SU-DHL-6 (cell line): ENCODE measurements at regions not wholly inside any gene's neighbourhood (a gene's known extent, or its start where the extent isn't known, plus 50 kb on each side); places are given as distances from the start of the nearest gene placed in this dataset.
"Not testable (repeated sequence)": the region's sequence is repeated elsewhere in the genome, so short reads cannot be mapped to it uniquely, and the experiment has no call there.

Experiments used
- EZH2phosphoT487 ChIP-seq: fragments of 200-600 bp; sonication (generic), shearing (Covaris generic); conservative IDR thresholded peaks from 2 replicates; pipeline ENCODE4 v1.6.1; 2018; ENCODE audit warnings: mild to moderate bottlenecking, antibody characterized with exemption, low read length, moderate library complexity, mixed read lengths
- TF ChIP-seq, protein P1 (sequence below): fragments of 200-600 bp; sonication (generic); IDR thresholded peaks from one replicate; pipeline ENCODE4 v1.5.1; 2017; ENCODE audit warnings: antibody characterized with exemption, mild to moderate bottlenecking, low read length, moderate library complexity; ENCODE audit not compliant: insufficient read depth, poor library complexity, severe bottlenecking

- TF ChIP-seq, protein P1, sequence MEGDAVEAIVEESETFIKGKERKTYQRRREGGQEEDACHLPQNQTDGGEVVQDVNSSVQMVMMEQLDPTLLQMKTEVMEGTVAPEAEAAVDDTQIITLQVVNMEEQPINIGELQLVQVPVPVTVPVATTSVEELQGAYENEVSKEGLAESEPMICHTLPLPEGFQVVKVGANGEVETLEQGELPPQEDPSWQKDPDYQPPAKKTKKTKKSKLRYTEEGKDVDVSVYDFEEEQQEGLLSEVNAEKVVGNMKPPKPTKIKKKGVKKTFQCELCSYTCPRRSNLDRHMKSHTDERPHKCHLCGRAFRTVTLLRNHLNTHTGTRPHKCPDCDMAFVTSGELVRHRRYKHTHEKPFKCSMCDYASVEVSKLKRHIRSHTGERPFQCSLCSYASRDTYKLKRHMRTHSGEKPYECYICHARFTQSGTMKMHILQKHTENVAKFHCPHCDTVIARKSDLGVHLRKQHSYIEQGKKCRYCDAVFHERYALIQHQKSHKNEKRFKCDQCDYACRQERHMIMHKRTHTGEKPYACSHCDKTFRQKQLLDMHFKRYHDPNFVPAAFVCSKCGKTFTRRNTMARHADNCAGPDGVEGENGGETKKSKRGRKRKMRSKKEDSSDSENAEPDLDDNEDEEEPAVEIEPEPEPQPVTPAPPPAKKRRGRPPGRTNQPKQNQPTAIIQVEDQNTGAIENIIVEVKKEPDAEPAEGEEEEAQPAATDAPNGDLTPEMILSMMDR = not testable (repeated sequence)
- TF ChIP-seq EZH2phosphoT487 = not testable (repeated sequence)
Observed at GRCh38 chr16:88164196-88165039, 213.2 kb downstream of the BANP start.
